ENCODE measurements at regions not wholly inside any gene's neighbourhood (a gene's known extent, or its start where the extent isn't known, plus 50 kb on each side); places are given as distances from the start of the nearest gene placed in this dataset.
"Not testable (repeated sequence)": the region's sequence is repeated elsewhere in the genome, so short reads cannot be mapped to it uniquely, and the experiment has no call there.

DNA sequence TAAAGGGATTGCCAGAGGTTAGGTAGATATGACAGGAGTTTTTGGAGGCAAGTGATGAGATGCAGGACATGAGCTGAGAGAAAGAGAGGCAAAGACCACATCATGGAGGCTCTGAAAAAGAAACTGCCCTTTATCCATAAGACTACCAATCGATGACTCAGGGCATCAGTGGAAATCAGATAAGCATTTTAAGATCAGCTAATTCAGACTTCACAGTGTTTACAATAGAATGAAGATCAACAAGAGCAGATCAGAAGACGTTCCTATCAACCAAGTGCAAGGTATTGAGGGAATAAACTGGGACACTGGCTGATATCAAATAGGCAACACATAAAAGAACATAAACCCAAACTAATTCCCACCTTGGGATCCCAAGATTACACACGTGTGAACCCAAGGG, 227.2 kb downstream of the SLCO4C1 start:
- TF ChIP-seq, protein P1, sequence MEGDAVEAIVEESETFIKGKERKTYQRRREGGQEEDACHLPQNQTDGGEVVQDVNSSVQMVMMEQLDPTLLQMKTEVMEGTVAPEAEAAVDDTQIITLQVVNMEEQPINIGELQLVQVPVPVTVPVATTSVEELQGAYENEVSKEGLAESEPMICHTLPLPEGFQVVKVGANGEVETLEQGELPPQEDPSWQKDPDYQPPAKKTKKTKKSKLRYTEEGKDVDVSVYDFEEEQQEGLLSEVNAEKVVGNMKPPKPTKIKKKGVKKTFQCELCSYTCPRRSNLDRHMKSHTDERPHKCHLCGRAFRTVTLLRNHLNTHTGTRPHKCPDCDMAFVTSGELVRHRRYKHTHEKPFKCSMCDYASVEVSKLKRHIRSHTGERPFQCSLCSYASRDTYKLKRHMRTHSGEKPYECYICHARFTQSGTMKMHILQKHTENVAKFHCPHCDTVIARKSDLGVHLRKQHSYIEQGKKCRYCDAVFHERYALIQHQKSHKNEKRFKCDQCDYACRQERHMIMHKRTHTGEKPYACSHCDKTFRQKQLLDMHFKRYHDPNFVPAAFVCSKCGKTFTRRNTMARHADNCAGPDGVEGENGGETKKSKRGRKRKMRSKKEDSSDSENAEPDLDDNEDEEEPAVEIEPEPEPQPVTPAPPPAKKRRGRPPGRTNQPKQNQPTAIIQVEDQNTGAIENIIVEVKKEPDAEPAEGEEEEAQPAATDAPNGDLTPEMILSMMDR (IDR thresholded peaks at IDR 0.05; ENCODE audit: partially characterized antibody, unreplicated experiment), result no peak
- Mint-ChIP-seq H3K27me3 (ENCODE audit: unreplicated experiment) (no peaks in the 10 kb centered on the region), H3K4me3 (ENCODE audit: unreplicated experiment) (no peak overlapping the region), H3K27ac (ENCODE audit: unreplicated experiment) (no peak overlapping the region), H3K9me3 (ENCODE audit: unreplicated experiment) (no peaks in the 10 kb centered on the region), H3K36me3 (ENCODE audit: unreplicated experiment) (no peaks in the 10 kb centered on the region), H3K4me1 (ENCODE audit: low read depth, unreplicated experiment) (no peaks in the 10 kb centered on the region)
- DNase-seq, result no peak

DNA sequence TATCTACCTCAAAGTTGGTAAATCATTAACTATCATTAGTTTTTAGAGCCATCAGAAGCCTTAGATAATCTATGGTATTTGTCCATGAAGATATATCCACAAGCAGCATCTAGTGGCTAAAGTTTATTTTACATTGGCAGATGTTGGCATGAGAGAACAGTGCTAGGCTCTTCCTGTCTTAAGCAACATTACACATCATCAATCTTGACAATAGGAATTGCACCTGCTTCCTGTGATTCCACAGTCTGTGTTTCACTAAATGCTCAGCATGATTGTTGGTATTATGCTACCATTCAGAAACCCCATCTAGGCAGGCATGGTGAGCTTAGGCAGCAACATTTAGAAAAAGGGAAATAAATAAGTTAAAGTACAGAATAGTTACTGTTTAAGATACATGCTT, 246.6 kb downstream of the SLCO4C1 start:
- Mint-ChIP-seq H3K4me3 (ENCODE audit: unreplicated experiment) (no peak overlapping the region), H3K27me3 (ENCODE audit: unreplicated experiment) (peaks cover 5% of the 10 kb centered on the region), H3K9me3 (ENCODE audit: unreplicated experiment) (peaks cover 9% of the 10 kb centered on the region), H3K27ac (ENCODE audit: unreplicated experiment) (no peak overlapping the region), H3K4me1 (ENCODE audit: low read depth, unreplicated experiment) (peaks cover 6% of the 10 kb centered on the region), H3K36me3 (ENCODE audit: unreplicated experiment) (no peaks in the 10 kb centered on the region)
- no peak for DNase-seq
- TF ChIP-seq, protein P1 (IDR thresholded peaks at IDR 0.05; ENCODE audit: partially characterized antibody, unreplicated experiment), result no peak

DNA sequence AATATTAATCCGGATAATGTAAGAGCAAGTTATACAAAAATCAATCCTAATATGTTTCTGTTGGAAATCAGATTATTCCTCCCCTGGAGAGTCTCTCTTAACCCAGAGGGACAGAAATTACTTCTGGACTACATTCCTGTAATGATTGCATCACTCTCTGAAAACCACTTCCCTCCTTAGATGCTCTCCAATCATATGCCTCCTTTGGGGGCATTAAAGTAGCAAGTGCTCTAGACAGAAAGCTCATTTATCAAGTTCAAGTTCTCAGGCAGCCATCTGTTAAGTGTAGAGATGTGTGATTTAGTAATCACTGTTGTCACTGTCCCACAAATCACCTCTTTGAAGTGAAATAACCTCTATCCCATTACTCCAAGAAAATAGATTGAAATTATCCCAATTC, 247.1 kb downstream of the SLCO4C1 start:
- no peaks in the 10 kb centered on the region for H3K36me3 Mint-ChIP-seq (ENCODE audit: unreplicated experiment)
- DNase-seq, result no peak
- H3K4me3 Mint-ChIP-seq (ENCODE audit: unreplicated experiment), result no peak overlapping the region
- peaks cover 5% of the 10 kb centered on the region for H3K27me3 Mint-ChIP-seq (ENCODE audit: unreplicated experiment)
- peaks cover 6% of the 10 kb centered on the region for H3K4me1 Mint-ChIP-seq (ENCODE audit: low read depth, unreplicated experiment)
- H3K27ac Mint-ChIP-seq (ENCODE audit: unreplicated experiment), result peak overlapping the region; percentile 78
- TF ChIP-seq, protein P1 (IDR thresholded peaks at IDR 0.05; ENCODE audit: partially characterized antibody, unreplicated experiment), result no peak
- peaks cover 9% of the 10 kb centered on the region for H3K9me3 Mint-ChIP-seq (ENCODE audit: unreplicated experiment)

DNA sequence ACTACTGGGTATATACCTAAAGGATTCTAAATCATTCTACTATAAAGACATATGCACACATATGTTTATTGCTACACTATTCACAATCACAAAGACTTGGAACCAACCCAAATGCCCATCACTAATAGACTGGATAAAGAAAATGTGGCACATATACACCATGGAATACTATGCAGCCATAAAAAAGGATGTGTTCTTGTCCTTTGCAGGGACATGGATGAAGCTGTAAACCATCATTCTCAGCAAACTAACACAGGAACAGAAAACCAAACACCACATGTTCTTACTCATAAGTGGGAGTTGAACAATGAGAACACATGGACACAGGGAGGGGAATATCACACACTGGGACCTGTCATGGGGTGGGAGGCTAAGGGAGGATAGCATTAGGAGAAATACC, 249.0 kb downstream of the SLCO4C1 start:
- H3K27ac Mint-ChIP-seq (ENCODE audit: unreplicated experiment); H3K27me3 Mint-ChIP-seq (ENCODE audit: unreplicated experiment); H3K9me3 Mint-ChIP-seq (ENCODE audit: unreplicated experiment); H3K4me1 Mint-ChIP-seq (ENCODE audit: low read depth, unreplicated experiment); DNase-seq; H3K4me3 Mint-ChIP-seq (ENCODE audit: unreplicated experiment); H3K36me3 Mint-ChIP-seq (ENCODE audit: unreplicated experiment): not testable (repeated sequence)

DNA sequence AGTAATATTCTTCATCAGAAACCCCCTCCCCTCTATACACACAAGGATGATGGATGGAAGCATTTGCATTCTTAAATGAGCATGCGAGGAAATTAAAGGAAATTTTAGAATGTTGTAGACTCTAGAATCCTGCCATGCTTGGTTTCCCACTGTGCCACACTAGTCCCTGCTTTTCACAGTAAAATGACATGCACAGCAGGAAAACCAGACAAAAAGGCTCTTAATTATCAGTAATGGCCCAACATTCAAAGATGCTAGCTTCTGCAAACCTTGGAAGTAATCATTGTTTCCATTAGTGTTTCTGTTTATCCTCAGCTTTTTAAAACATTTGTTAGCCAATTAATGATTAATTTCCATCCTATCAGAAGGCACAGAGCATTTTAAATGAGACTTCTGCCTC, 255.8 kb downstream of the SLCO4C1 start:
- no peaks in the 10 kb centered on the region for H3K4me1 Mint-ChIP-seq (ENCODE audit: low read depth, unreplicated experiment)
- H3K4me3 Mint-ChIP-seq (ENCODE audit: unreplicated experiment), result no peak overlapping the region
- no peaks in the 10 kb centered on the region for H3K9me3 Mint-ChIP-seq (ENCODE audit: unreplicated experiment)
- H3K36me3 Mint-ChIP-seq (ENCODE audit: unreplicated experiment), result no peaks in the 10 kb centered on the region
- TF ChIP-seq, protein P1 (IDR thresholded peaks at IDR 0.05; ENCODE audit: partially characterized antibody, unreplicated experiment), result no peak
- no peak for DNase-seq
- H3K27ac Mint-ChIP-seq (ENCODE audit: unreplicated experiment), result no peak overlapping the region
- no peaks in the 10 kb centered on the region for H3K27me3 Mint-ChIP-seq (ENCODE audit: unreplicated experiment)

DNA sequence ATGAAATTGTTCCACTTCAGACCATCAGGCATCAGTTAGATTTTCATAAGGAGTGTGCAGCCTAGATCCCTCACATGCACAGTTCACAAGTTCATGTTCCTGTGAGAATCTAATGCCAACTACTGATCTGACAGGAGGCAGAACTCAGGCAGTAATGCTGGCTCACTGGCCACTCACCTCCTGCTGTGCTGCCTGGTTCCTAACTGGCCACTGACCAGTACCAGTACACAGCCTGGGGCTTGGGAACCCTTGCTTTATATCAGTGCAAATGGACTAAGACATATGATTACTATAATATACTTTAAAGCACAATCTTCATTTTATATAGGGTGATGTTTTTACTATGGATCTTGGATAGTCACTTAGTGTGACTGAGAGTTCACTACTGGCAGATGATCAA, 259.2 kb downstream of the SLCO4C1 start:
- no peak for DNase-seq
- Mint-ChIP-seq H3K36me3 (ENCODE audit: unreplicated experiment) (no peaks in the 10 kb centered on the region), H3K27ac (ENCODE audit: unreplicated experiment) (no peak overlapping the region), H3K9me3 (ENCODE audit: unreplicated experiment) (no peaks in the 10 kb centered on the region), H3K27me3 (ENCODE audit: unreplicated experiment) (no peaks in the 10 kb centered on the region), H3K4me1 (ENCODE audit: low read depth, unreplicated experiment) (no peaks in the 10 kb centered on the region), H3K4me3 (ENCODE audit: unreplicated experiment) (no peak overlapping the region)
- TF ChIP-seq, protein P1 (IDR thresholded peaks at IDR 0.05; ENCODE audit: partially characterized antibody, unreplicated experiment), result no peak

Measured in glutamatergic neuron (in vitro differentiated cells).